HepG2 (cell line): ENCODE measurements at regions not wholly inside any gene's neighbourhood (a gene's known extent, or its start where the extent isn't known, plus 50 kb on each side); places are given as distances from the start of the nearest gene placed in this dataset.

Experiments used
- ARNT2 ChIP-seq: sonication (generic); formaldehyde crosslinking; IDR thresholded peaks from 2 replicates; pipeline ENCODE4 v1.8.0; 2022; ENCODE audit warnings: mild to moderate bottlenecking, low read depth, missing genetic modification reagents, moderate library complexity
- ATF7 ChIP-seq, 2 experiments: fragments of 450-650 bp in 1 of 2; sonication (generic) in 1 of 2; formaldehyde crosslinking in 1 of 2; IDR thresholded peaks; 2 replicates each; pipeline versions ENCODE4 v1.4.0 to v1.6.1; 2016 to 2020; ENCODE audit warnings: antibody characterized with exemption in 1 of 2, mild to moderate bottlenecking in 1 of 2, missing genetic modification reagents in 1 of 2
- BHLHE40 ChIP-seq: IDR thresholded peaks from 2 replicates; pipeline ENCODE4 v1.6.1; 2011; ENCODE audit warnings: low read length, improper control_type of control experiment
- CHCHD3 ChIP-seq: sonication (generic); formaldehyde crosslinking; IDR thresholded peaks from 2 replicates; pipeline ENCODE4 v1.8.0; 2022; ENCODE audit warnings: mild to moderate bottlenecking, missing genetic modification reagents, moderate library complexity
- GZF1 ChIP-seq: sonication (generic); formaldehyde crosslinking; IDR thresholded peaks from 2 replicates; pipeline ENCODE4 v1.5.1; 2020; ENCODE audit warnings: mild to moderate bottlenecking, missing genetic modification reagents
- MED13 ChIP-seq: sonication (generic); formaldehyde crosslinking; IDR thresholded peaks from 2 replicates; pipeline ENCODE4 v1.5.0; 2020; ENCODE audit warnings: missing genetic modification reagents
- PHF20 ChIP-seq: sonication (generic); formaldehyde crosslinking; IDR thresholded peaks from 2 replicates; pipeline ENCODE4 v1.5.0; 2020; ENCODE audit warnings: mild to moderate bottlenecking, missing genetic modification reagents
- PPARG ChIP-seq: conservative IDR thresholded peaks from 2 replicates; pipeline ENCODE4 v1.6.1; 2016; ENCODE audit warnings: missing biosample characterization, missing genetic modification reagents
- SAP130 ChIP-seq: IDR thresholded peaks from 2 replicates; pipeline ENCODE4 v1.6.1; 2016; ENCODE audit warnings: low read depth
- ZNF263 ChIP-seq: sonication (generic); formaldehyde crosslinking; IDR thresholded peaks from 2 replicates; pipeline ENCODE4 v1.4.0; 2020; ENCODE audit warnings: missing genetic modification reagents
- ZNF274 ChIP-seq: sonication (generic); formaldehyde crosslinking; IDR thresholded peaks from 2 replicates; pipeline ENCODE4 v1.5.1; 2020; ENCODE audit warnings: mild to moderate bottlenecking, missing genetic modification reagents
- ZNF484 ChIP-seq: sonication (generic); formaldehyde crosslinking; IDR thresholded peaks from 2 replicates; pipeline ENCODE4 v1.5.1; 2020; ENCODE audit warnings: mild to moderate bottlenecking, low read depth, missing genetic modification reagents, borderline replicate concordance
- ZNF547 ChIP-seq: sonication (generic); formaldehyde crosslinking; IDR thresholded peaks from 2 replicates; pipeline ENCODE4 v1.5.1; 2020; ENCODE audit warnings: mild to moderate bottlenecking, missing genetic modification reagents
- ZNF564 ChIP-seq: sonication (generic); formaldehyde crosslinking; IDR thresholded peaks from 2 replicates; pipeline ENCODE4 v1.8.1; 2023; ENCODE audit warnings: mild to moderate bottlenecking, missing genetic modification reagents
- ZNF687 ChIP-seq: sonication (generic); formaldehyde crosslinking; IDR thresholded peaks from 2 replicates; pipeline ENCODE4 v1.5.1; 2020; ENCODE audit warnings: mild to moderate bottlenecking, missing genetic modification reagents, moderate library complexity
- ZNF747 ChIP-seq: sonication (generic); formaldehyde crosslinking; IDR thresholded peaks from 2 replicates; pipeline ENCODE4 v1.8.1; 2023; ENCODE audit warnings: missing genetic modification reagents, mild to moderate bottlenecking, borderline replicate concordance
- ZNF792 ChIP-seq: IDR thresholded peaks from 2 replicates; pipeline ENCODE4 v1.6.1; 2016
- TF ChIP-seq, protein P1 (sequence below): IDR thresholded peaks from 2 replicates; pipeline ENCODE4 v1.4.0; 2020; ENCODE audit warnings: mild to moderate bottlenecking, missing genetic modification reagents
- TF ChIP-seq, protein P2 (sequence below): sonication (generic); formaldehyde crosslinking; IDR thresholded peaks from 2 replicates; pipeline ENCODE4 v1.5.0; 2020; ENCODE audit warnings: missing genetic modification reagents
- TF ChIP-seq, protein P3 (sequence below): IDR thresholded peaks from 2 replicates; pipeline ENCODE4 v1.6.1; 2018; ENCODE audit warnings: missing genetic modification reagents, mild to moderate bottlenecking, missing compliant biosample characterization

DNA sequence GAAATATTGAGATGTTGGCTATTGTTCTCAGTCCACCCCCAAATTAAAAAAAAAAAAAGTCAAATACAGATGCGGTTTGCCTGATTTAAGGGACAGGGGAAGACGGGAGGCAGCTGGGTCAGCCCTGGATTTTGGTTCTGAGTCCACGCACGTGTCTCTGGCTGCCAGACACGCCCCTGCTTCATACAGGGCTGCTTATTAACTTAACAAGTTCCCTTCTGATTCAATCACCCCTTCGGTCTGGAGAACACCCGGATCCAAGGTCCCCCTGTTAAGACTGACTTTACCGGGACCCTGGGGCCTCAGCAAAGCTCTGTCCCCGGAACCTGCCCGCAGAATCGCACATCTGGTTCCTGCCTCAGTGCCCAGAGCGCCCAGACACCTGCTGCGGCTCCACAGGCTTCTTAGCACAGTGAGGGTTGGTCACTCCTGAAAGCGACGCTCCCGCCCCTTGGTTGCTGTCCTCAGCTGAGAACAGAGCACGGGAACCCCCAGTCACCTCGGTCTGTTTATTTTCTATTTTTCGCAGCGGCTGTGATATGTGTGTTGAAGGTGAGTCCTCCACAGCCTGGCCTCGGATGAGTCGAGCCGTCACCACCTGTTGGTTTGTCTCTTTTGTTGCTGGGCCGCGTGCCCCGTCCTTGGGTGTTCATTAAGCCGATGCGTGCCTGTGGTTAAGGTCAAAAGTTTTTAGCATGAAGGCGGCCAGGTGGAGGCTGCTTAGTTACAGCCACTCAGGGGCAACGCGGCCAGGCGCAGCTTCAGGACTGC is 57.2 kb downstream of the RTP5 start (continued):
- peak; percentile 60 for TF ChIP-seq BHLHE40
- no peak for TF ChIP-seq MED13
- TF ChIP-seq, protein P1, sequence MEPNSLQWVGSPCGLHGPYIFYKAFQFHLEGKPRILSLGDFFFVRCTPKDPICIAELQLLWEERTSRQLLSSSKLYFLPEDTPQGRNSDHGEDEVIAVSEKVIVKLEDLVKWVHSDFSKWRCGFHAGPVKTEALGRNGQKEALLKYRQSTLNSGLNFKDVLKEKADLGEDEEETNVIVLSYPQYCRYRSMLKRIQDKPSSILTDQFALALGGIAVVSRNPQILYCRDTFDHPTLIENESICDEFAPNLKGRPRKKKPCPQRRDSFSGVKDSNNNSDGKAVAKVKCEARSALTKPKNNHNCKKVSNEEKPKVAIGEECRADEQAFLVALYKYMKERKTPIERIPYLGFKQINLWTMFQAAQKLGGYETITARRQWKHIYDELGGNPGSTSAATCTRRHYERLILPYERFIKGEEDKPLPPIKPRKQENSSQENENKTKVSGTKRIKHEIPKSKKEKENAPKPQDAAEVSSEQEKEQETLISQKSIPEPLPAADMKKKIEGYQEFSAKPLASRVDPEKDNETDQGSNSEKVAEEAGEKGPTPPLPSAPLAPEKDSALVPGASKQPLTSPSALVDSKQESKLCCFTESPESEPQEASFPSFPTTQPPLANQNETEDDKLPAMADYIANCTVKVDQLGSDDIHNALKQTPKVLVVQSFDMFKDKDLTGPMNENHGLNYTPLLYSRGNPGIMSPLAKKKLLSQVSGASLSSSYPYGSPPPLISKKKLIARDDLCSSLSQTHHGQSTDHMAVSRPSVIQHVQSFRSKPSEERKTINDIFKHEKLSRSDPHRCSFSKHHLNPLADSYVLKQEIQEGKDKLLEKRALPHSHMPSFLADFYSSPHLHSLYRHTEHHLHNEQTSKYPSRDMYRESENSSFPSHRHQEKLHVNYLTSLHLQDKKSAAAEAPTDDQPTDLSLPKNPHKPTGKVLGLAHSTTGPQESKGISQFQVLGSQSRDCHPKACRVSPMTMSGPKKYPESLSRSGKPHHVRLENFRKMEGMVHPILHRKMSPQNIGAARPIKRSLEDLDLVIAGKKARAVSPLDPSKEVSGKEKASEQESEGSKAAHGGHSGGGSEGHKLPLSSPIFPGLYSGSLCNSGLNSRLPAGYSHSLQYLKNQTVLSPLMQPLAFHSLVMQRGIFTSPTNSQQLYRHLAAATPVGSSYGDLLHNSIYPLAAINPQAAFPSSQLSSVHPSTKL (CRISPR knock-in tag) = peak; percentile 43
- TF ChIP-seq, protein P2, sequence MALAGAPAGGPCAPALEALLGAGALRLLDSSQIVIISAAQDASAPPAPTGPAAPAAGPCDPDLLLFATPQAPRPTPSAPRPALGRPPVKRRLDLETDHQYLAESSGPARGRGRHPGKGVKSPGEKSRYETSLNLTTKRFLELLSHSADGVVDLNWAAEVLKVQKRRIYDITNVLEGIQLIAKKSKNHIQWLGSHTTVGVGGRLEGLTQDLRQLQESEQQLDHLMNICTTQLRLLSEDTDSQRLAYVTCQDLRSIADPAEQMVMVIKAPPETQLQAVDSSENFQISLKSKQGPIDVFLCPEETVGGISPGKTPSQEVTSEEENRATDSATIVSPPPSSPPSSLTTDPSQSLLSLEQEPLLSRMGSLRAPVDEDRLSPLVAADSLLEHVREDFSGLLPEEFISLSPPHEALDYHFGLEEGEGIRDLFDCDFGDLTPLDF = no peak
- 0 out of 2 replicates have a peak, but pooled peaks have one; percentile 18 for TF ChIP-seq SAP130 (CRISPR knock-in tag)
- peak; percentile 39; the same call in 1 of the 2 replicates for TF ChIP-seq ZNF792 (CRISPR knock-in tag)
- peak; percentile 57; the same call in 1 of the 2 replicates for TF ChIP-seq ZNF274 (CRISPR knock-in tag)
- TF ChIP-seq, protein P3, sequence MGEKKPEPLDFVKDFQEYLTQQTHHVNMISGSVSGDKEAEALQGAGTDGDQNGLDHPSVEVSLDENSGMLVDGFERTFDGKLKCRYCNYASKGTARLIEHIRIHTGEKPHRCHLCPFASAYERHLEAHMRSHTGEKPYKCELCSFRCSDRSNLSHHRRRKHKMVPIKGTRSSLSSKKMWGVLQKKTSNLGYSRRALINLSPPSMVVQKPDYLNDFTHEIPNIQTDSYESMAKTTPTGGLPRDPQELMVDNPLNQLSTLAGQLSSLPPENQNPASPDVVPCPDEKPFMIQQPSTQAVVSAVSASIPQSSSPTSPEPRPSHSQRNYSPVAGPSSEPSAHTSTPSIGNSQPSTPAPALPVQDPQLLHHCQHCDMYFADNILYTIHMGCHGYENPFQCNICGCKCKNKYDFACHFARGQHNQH (CRISPR knock-in tag) = 0 out of 2 replicates have a peak, but pooled peaks have one; percentile 18
- TF ChIP-seq ZNF564 (CRISPR knock-in tag) = 0 out of 2 replicates have a peak, but pooled peaks have one; percentile 18
- TF ChIP-seq ZNF687 (CRISPR knock-in tag) = peak; percentile 81
- 0 out of 2 replicates have a peak, but pooled peaks have one; percentile 56 for TF ChIP-seq GZF1 (CRISPR knock-in tag)
- no peak for TF ChIP-seq PHF20 (CRISPR knock-in tag)
- TF ChIP-seq ARNT2 (CRISPR knock-in tag) = 0 out of 2 replicates have a peak, but pooled peaks have one; percentile 40
- TF ChIP-seq ZNF747 (CRISPR knock-in tag) = no peak
- no peak for TF ChIP-seq CHCHD3
- 0 out of 2 replicates have a peak, but pooled peaks have one; percentile 45 for TF ChIP-seq ZNF547 (CRISPR knock-in tag)
- peak; percentile 67 for TF ChIP-seq PPARG (CRISPR knock-in tag)
- TF ChIP-seq ZNF484 = no peak
- TF ChIP-seq ZNF263 (CRISPR knock-in tag) = peak; percentile 82
- no peak for TF ChIP-seq ATF7 (IDR thresholded peaks at IDR 0.05)
- TF ChIP-seq ATF7 (CRISPR knock-in tag; IDR thresholded peaks at IDR 0.05) = 0 out of 2 replicates have a peak, but pooled peaks have one; percentile 43
